Neural progenitor cell (in vitro differentiated cells): ENCODE measurements at regions not wholly inside any gene's neighbourhood (a gene's known extent, or its start where the extent isn't known, plus 50 kb on each side); places are given as distances from the start of the nearest gene placed in this dataset.

Experiments used
- DNase-seq: peaks from one replicate; pipeline ENCODE4 v3.0.0-alpha.2; 2016; ENCODE audit warnings: low spot score
- H2AFZ ChIP-seq: fragments of 200-600 bp; sonication (generic); replicated peaks from 2 replicates; pipeline ENCODE4 v1.6.1; 2016; ENCODE audit warnings: antibody characterized with exemption
- H3F3A ChIP-seq: fragments of 200-600 bp; sonication (generic); 2 replicates; pipeline ENCODE4 v1.6.1; 2016; ENCODE audit warnings: antibody characterized with exemption, low read depth
- H3K27ac ChIP-seq: fragments of 200-600 bp; sonication (generic); 2 replicates; pipeline ENCODE4 v1.5.1; 2016; ENCODE audit warnings: mild to moderate bottlenecking
- H3K27me3 ChIP-seq: fragments of 200-600 bp; sonication (generic); 2 replicates; pipeline ENCODE4 v1.6.1; 2016; ENCODE audit warnings: mild to moderate bottlenecking, moderate library complexity
- H3K36me3 ChIP-seq: fragments of 200-600 bp; sonication (generic); 2 replicates; pipeline ENCODE4 v1.5.1; 2016
- H3K4me1 ChIP-seq: fragments of 200-600 bp; sonication (generic); 2 replicates; pipeline ENCODE4 v1.6.1; 2016; ENCODE audit warnings: mixed run types
- H3K4me2 ChIP-seq: fragments of 200-600 bp; sonication (generic); 2 replicates; pipeline ENCODE4 v1.6.1; 2016
- H3K4me3 ChIP-seq: fragments of 200-600 bp; sonication (generic); 2 replicates; pipeline ENCODE4 v1.5.1; 2016
- H3K79me2 ChIP-seq: fragments of 200-600 bp; sonication (generic); 2 replicates; pipeline ENCODE4 v1.6.1; 2016; ENCODE audit warnings: low read depth
- H3K9ac ChIP-seq: fragments of 200-600 bp; sonication (generic); 2 replicates; pipeline ENCODE4 v1.6.1; 2016
- H3K9me3 ChIP-seq: fragments of 200-600 bp; sonication (generic); 2 replicates; pipeline ENCODE4 v1.5.1; 2016; ENCODE audit warnings: low read depth
- H4K20me1 ChIP-seq: fragments of 200-600 bp; sonication (generic); 2 replicates; pipeline ENCODE4 v1.6.1; 2016; ENCODE audit warnings: low read depth
- H3K27ac Mint-ChIP-seq: 3 replicates; pipeline ENCODE4 v1.8.0; 2021; ENCODE audit warnings: mixed read lengths
- H3K27me3 Mint-ChIP-seq: 2 replicates; pipeline ENCODE4 v1.8.0; 2022; ENCODE audit warnings: low read depth, mild to moderate bottlenecking, inconsistent platforms, moderate library complexity, mixed read lengths; ENCODE audit not compliant: insufficient read depth
- H3K36me3 Mint-ChIP-seq: 3 replicates; pipeline ENCODE4 v1.8.0; 2021; ENCODE audit warnings: mixed read lengths
- H3K4me1 Mint-ChIP-seq: 3 replicates; pipeline ENCODE4 v1.8.0; 2021; ENCODE audit warnings: mixed read lengths
- H3K4me3 Mint-ChIP-seq: 3 replicates; pipeline ENCODE4 v1.8.0; 2021; ENCODE audit warnings: mild to moderate bottlenecking, moderate library complexity, mixed read lengths
- H3K9me3 Mint-ChIP-seq: 3 replicates; pipeline ENCODE4 v1.8.0; 2020; ENCODE audit warnings: mixed read lengths
- CTCF ChIP-seq: fragments of 200-600 bp; sonication (generic); IDR thresholded peaks from 2 replicates; pipeline ENCODE4 v1.5.1; 2017; ENCODE audit warnings: antibody characterized with exemption, mild to moderate bottlenecking
- EZH2 ChIP-seq: fragments of 200-600 bp; sonication (generic); IDR thresholded peaks from 2 replicates; pipeline ENCODE4 v1.6.1; 2017; ENCODE audit warnings: antibody characterized with exemption, mild to moderate bottlenecking, moderate library complexity
- EZH2phosphoT487 ChIP-seq: fragments of 200-600 bp; sonication (generic); IDR thresholded peaks from 2 replicates; pipeline ENCODE4 v1.6.1; 2017; ENCODE audit warnings: antibody characterized with exemption

DNA sequence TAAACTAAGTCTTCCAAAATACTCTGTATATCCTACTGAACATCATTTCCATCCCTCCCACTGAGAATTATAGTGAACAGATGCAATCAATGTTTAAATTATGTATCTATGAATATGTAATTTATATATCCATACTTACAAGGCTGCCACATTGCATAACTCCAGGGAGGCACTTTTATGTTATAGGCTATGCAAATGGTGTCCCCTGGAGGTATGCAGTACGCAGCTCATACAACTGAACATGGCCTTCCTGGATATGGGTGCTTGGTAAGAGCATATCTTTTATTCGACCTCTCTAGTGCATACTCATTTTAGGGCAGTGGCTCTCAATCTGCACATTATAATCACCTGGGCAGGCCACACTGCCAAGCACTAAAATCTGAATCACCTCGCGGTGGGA, 127.3 kb downstream of the BANF2 start:
- Mint-ChIP-seq H3K4me1 (peaks cover 5% of the 10 kb centered on the region), H3K4me3 (no peak overlapping the region), H3K27me3 (peaks cover 2% of the 10 kb centered on the region), H3K27ac (no peak overlapping the region), H3K9me3 (no peaks in the 10 kb centered on the region), H3K36me3 (no peaks in the 10 kb centered on the region)
- H3K36me3 ChIP-seq: no peaks in the 10 kb centered on the region
- no peaks in the 10 kb centered on the region for H3K9me3 ChIP-seq
- no peaks in the 10 kb centered on the region for H3K27me3 ChIP-seq
- no peak for DNase-seq
- no peak overlapping the region for H3K4me3 ChIP-seq
- no peaks in the 10 kb centered on the region for H3F3A ChIP-seq
- H3K4me1 ChIP-seq: no peaks in the 10 kb centered on the region
- TF ChIP-seq EZH2: no peak
- H4K20me1 ChIP-seq: no peaks in the 10 kb centered on the region
- no peaks in the 10 kb centered on the region for H3K79me2 ChIP-seq
- no peak overlapping the region for H3K27ac ChIP-seq
- H3K9ac ChIP-seq: no peak overlapping the region
- no peak overlapping the region for H3K4me2 ChIP-seq
- H2AFZ ChIP-seq: no peak overlapping the region

- Mint-ChIP-seq H3K9me3 (no peaks in the 10 kb centered on the region), H3K27ac (no peak overlapping the region), H3K4me3 (no peak overlapping the region), H3K36me3 (no peaks in the 10 kb centered on the region), H3K27me3 (peaks cover 3% of the 10 kb centered on the region), H3K4me1 (peaks cover 5% of the 10 kb centered on the region)
- no peak for DNase-seq
- Histone ChIP-seq H3F3A (no peaks in the 10 kb centered on the region), H3K27ac (no peak overlapping the region), H3K36me3 (no peaks in the 10 kb centered on the region), H3K4me3 (no peak overlapping the region), H3K79me2 (no peaks in the 10 kb centered on the region), H3K4me2 (no peak overlapping the region), H3K4me1 (no peaks in the 10 kb centered on the region), H4K20me1 (no peaks in the 10 kb centered on the region), H2AFZ (no peak overlapping the region), H3K9ac (no peak overlapping the region), H3K27me3 (no peaks in the 10 kb centered on the region), H3K9me3 (no peaks in the 10 kb centered on the region)
- TF ChIP-seq CTCF (no peak), EZH2 (no peak), EZH2phosphoT487 (no peak)
Observed at GRCh38 chr20:17825960-17826843, 126.4 kb downstream of the BANF2 start.

DNA sequence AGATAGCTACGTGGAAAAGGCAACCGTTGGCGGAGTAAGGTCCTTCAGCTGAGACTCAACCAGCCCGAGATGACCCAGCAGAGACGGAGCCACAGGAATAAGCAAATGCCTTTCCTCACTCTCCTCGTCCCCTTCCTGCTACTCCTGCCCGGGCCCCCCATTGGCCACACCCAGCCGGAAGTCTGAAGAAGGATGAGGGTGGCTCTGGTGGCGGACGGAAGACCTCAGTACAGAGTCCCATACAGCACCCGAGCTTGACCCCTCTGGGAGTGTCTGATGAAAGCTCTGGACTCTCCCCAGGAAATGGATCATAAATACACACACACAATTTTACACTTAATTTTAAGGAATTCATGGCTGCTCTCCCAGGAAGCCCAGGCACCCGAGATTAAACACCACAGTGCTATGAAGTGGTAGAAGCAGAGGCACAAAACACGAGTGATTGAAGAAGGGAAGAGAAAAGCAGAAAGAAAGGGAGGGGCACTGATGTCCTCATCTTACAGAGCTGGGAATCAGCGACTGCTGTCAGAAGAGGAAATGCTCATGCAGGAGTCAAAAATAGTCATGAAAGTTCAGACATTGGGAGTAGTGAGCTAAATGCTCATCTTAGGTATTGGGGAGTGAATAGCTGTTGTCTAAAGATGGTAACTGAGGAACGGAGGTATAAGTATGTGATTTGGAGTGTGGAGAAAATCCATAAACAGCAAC, 125.6 kb downstream of the BANF2 start:
- TF ChIP-seq EZH2 (no peak), EZH2phosphoT487 (no peak), CTCF (no peak)

More for the DNA sequence above, 125.6 kb downstream of the BANF2 start:
- no peaks in the 10 kb centered on the region for H3K9me3 Mint-ChIP-seq
- H3K4me2 ChIP-seq: no peak overlapping the region
- H3K9ac ChIP-seq: no peak overlapping the region
- H3K9me3 ChIP-seq: no peaks in the 10 kb centered on the region
- H3K27ac ChIP-seq: no peak overlapping the region
- H3K36me3 ChIP-seq: no peaks in the 10 kb centered on the region
- H3K36me3 Mint-ChIP-seq: no peaks in the 10 kb centered on the region
- H3K4me3 Mint-ChIP-seq: no peak overlapping the region
- no peaks in the 10 kb centered on the region for H3K27me3 ChIP-seq
- no peaks in the 10 kb centered on the region for H4K20me1 ChIP-seq
- H3K27me3 Mint-ChIP-seq: peaks cover 5% of the 10 kb centered on the region
- H3K27ac Mint-ChIP-seq: no peak overlapping the region
- no peak overlapping the region for H2AFZ ChIP-seq
- no peaks in the 10 kb centered on the region for H3K79me2 ChIP-seq
- no peaks in the 10 kb centered on the region for H3K4me1 ChIP-seq
- DNase-seq: no peak
- peaks cover 5% of the 10 kb centered on the region for H3K4me1 Mint-ChIP-seq
- no peak overlapping the region for H3K4me3 ChIP-seq
- no peaks in the 10 kb centered on the region for H3F3A ChIP-seq
